GM12892 (cell line): ENCODE measurements at regions not wholly inside any gene's neighbourhood (a gene's known extent, or its start where the extent isn't known, plus 50 kb on each side); places are given as distances from the start of the nearest gene placed in this dataset.

Source experiments
- POLR2A ChIP-seq: IDR thresholded peaks from 2 replicates; pipeline ENCODE4 v1.6.1; 2011; ENCODE audit warnings: low read depth, low read length, control low read depth
- POLR2AphosphoS5 ChIP-seq: IDR thresholded peaks from 2 replicates; pipeline ENCODE4 v1.6.1; 2011; ENCODE audit warnings: low read depth, low read length, control low read depth
- TAF1 ChIP-seq: IDR thresholded peaks from 2 replicates; pipeline ENCODE4 v1.6.1; 2011; ENCODE audit warnings: low read depth, mild to moderate bottlenecking, control low read depth, low read length, borderline replicate concordance

DNA sequence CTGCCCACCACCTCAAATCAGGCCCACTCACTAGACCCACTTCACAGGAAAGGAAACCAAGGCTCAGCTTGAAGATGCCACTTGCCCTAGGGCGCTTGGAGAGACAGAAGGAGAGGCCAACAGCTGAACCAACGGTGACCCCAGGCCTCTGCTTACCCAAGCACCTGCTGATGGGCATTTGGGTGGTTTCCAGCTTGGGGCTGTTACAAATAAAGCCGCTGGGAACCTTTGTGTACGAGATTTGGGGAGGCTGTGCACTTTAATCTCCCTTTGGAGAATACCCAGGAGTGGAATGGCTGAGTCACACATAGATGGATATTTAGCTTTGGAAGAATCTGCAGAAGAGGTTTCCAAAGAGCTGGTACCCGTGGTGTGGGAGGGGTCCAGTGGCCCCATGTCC, 50.9 kb upstream of the LINC01488 start:
- TF ChIP-seq POLR2A (no peak), POLR2AphosphoS5 (no peak), TAF1 (no peak)
